ENCODE measurements at regions not wholly inside any gene's neighbourhood (a gene's known extent, or its start where the extent isn't known, plus 50 kb on each side); places are given as distances from the start of the nearest gene placed in this dataset.

- TF ChIP-seq CTCF (IDR thresholded peaks at IDR 0.05; ENCODE audit: low read length) (no peak), EZH2 (optimal IDR thresholded peaks at IDR 0.05; ENCODE audit: low read depth, low read length) (no peak), EZH2phosphoT487 (IDR thresholded peaks at IDR 0.05; ENCODE audit: low read length) (no peak)
Observed at GRCh38 chr16:87123356-87124001, 193.7 kb downstream of the C16orf95 start.
